HG02884 (cell line): ENCODE measurements at regions not wholly inside any gene's neighbourhood (a gene's known extent, or its start where the extent isn't known, plus 50 kb on each side); places are given as distances from the start of the nearest gene placed in this dataset.
A peak's percentile ranks its signal among the peaks of the same experiment; 100 is the strongest.

ENCODE experiments used
- ATAC-seq: cut with Tn5 transposase; IDR thresholded peaks from one replicate; pipeline ENCODE4 v1.9.1; 2021; ENCODE audit warnings: mild to moderate bottlenecking, moderate library complexity; ENCODE audit not compliant: unreplicated experiment

DNA sequence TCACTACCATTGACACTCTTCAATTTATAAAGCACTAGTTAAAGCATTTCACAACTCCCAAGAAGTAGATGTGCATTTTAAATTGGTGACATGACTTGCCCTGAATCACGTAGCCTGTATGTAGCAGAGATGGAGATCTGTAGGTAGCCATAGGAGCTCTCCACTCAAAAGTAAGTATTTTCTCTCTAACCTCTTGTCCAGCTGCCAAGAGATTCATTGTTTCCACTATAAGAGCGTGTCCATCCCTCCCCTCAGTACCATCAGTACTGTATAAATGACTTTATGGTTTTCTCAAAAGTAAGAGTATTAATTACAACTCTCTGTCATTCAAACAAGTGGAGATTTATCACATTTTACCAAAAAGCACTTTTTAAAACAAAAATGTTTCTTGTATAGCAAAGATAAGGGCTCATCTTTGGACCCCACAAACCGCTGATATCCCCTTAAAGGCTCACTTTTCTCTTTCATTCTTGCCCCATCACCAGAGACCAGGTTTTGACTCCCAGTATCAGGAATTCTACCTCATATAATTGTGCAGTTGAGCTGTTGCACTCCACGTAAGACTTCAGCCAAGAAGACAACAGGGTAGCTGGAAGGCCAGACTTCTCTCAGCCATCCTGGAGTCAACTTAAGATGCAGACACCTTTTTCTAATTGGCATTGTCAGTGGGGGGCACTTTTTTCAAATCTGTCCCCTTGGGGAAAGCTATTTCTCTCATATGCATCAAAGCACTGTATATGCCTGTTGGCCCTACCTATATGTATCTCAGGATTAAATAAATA, 78.0 kb upstream of the GALNT5 start:
- no peak for ATAC-seq

DNA sequence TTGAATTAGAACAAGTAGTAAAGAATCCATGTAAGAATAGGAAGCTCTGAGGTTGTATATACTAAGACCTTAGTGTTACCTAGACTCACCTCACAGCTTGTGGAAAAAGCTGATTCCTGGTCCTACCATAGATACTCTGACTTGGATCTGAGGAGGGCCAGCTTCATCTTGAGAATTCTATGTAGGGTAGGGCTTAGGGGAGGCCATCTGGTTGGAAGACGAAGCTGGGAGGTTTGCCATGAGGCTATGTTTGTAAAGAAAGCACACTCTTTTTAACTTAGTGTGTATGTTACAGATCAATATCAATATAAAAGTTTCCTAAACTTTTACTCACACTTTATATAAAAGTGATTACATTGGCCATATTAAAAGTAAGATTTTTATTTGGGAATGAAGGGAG, 77.1 kb upstream of the GALNT5 start:
- ATAC-seq, result no peak

DNA sequence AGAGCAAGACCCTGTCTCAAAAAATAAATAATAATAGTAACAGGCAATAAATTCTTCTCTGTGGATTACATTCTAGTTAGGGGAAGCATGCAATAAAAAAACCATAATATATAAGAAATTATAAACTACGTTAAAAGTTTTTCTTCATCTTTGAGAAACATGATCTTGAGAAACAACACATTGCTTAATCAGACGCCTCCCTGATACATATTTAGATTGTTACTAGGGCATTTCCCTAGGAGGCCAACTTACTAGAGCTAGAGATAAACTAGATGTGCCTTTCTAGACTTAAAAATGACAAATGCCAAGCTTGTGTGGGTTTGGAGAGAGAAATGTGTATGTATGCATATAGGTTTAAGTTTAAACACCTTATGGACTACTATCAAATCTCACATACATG, 76.3 kb upstream of the GALNT5 start:
- ATAC-seq, result no peak

DNA sequence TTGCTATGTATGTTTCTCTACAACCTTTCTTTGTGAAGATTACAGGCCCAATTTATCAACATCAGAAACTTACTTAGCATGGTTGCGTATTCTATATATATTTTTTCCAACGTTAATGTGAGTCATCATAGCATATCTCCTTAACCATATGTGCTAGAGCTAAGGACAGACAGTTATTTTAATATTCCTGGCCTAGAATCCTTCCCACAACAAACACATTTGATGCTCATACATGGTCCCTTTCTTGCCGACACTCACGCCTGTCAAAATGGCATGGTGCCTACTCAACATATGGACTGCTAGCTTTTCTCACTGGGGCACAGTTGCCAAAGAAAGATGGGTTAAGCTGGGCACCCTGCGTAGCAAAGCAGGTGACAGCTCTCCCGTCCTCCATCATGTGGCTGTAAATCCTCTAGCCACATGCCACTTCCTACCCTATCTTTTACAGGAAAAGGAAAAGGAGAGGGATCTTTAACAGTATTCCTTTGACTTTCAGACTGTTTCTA, 75.2 kb upstream of the GALNT5 start:
- ATAC-seq, result no peak

DNA sequence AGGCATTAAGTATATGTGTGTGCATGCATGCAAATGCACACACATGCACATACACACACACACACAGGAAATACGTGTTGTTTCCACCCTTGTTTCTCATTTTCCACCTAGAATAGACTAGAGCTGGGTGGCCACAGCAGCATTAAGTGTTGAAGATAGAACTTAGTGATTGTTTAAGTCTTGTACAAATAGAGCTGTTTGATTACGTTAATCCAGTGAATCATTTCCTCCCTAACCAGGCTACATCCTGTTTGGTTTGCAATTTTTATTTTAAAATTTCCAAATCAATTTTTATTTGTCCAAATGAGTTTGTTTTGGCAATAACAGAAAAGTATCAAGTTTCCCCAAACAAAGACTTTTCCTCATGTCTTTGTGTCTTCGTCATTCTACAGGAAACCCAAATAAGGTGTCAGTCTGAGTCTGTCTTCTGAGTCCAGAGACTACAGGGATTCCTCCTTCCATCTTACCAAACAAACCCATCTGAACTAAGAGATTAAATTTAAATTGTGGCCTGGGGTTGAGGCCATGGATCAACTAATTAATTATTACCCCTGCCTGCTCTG, 74.6 kb upstream of the GALNT5 start:
- ATAC-seq, result no peak

DNA sequence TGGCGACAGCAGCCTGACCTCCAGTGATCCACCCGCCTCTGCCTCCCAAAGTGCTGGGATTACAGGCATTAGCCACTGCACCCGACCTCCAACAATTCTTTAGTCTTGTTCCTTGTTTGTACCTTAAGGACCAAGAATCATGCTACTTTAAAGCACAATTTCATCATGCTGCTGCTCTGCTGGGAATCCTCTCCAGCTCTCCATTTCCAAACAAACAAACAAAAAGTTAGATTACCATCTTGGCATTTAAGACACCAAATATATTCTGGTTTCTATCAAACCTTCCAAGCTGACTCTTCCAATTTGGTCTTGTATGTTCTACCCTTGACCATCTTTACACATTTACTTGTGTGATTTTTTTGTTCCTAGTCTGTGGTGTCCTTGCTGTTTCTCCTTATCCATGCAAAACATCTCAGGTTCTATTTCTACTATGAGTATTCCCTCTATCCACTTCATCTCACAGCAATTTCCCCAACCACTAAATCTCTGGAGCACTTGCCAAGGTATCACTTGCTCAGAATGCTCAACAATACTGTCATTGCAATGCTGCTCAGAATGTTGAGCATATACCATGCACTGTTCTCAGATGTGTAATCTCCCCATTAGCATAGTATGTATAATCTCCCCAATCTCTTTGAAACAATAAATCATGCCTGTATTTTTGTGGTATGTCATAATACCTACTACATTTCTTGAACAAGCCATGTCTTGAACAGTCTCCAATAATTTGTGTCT, 73.2 kb upstream of the GALNT5 start:
- ATAC-seq, result no peak

DNA sequence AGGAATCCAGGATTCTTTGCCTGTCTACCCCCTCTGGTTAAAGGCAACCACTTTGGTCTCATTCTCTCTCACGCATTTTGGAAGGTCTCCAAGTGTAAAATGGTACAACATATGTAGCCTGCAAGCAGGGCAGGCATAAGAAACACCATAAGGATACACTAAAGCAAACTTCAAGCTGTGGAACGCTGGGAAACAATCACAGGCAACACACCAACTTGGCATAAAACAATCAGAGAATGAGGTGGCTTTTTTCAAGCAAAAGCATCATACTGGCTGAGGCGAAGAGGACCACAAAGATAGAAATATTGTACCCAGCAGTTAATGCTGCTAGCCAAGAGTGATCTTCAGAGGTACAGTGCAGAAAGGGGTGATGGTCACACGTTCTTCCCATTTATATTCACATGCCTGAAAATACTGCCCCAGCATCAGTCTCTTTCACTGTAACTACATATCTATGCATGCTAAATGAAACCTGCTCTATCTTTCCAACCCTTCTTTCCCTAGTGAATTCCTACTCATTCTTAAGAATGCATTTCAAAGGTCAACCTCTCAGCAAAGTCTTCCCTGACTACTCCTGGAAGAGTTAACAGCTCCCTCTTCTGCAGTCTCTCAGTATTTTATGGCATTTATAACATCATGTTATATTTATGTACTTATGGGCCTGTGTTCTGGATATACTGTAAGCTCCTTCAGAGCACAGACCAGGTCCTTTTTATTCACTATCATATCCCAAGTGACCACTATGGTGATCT, 71.9 kb upstream of the GALNT5 start:
- ATAC-seq, result no peak

DNA sequence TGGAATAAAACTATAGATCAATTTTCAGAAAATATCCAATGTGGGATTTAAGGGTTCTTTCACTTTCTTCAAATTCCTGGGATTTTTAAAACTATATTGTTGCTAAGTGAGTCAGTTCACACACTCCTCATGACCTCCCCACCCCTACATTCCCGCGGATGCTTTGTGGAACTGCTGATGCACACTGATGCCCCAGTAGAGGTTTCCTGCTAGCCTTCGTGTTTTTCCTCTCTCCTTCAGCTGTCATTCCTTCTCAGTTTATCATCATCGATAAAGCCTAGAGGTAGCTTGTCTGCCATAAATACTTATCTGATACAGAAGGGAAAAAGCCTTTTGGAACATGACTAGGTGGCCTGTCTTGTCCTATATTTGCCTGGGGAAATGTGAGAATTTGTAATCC, 67.4 kb upstream of the GALNT5 start:
- ATAC-seq, result no peak

DNA sequence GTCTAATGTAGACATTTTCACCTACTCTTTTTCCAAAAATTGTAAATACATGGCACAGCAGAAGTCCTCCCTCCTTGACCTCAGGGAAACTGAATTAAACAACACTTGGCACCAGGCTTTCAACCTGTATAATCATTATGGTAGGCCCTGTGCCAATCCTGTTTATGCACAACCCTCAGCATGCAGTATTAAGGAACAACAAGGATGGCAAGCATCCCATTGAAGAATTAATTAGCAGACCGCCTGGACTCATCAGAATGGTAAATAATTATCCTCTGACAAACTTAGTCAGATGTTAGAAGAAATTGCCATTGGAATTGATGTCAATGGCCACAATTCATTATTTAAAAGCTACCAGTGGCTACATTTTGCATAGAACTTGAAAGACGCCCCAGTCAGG, 66.3 kb upstream of the GALNT5 start:
- no peak for ATAC-seq

DNA sequence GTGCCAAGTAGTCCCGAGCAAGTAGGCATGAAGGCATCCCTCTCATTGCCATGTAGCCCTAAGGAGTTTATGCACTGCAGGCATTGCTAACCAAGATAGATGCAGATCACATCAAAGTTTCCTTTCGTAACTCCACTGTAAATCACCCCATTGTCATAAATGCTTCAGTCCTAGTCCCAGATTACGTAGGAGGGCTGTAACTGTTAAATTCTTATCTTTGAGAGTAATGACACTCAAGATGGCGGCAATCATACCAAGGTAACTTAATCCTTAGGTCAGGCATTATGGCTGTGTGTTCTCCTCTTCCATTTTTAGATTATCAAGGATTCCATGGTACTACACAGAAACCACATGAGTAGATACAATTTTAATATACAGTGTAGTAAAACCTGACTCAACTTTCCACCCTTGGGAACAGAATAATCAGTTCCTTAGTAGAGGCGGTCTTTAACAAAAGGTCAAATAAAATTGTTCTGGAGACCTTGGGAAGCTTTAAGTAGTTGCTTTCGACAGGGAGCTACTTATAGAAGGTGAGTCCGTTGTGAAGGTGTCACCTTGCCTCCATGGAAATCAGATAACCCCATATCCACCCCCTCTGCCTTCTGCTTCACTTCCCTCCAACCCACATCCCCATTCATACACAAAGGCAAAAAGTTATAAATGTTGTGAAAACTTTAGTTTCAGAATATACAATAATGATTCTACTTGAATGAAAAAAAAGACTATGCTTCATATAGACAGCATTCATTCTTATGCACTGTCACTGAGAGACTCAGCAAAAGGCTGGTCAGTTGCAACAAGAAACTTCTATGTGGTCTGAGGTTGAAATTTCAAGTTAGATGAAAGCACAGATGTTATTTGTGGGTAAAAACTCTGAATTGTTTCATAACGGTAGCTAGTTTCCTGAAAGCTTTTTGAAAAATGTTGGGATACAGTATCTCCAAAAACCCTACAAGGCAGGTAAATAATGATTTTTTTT, 64.8 kb upstream of the GALNT5 start:
- ATAC-seq, result peak; percentile 73

DNA sequence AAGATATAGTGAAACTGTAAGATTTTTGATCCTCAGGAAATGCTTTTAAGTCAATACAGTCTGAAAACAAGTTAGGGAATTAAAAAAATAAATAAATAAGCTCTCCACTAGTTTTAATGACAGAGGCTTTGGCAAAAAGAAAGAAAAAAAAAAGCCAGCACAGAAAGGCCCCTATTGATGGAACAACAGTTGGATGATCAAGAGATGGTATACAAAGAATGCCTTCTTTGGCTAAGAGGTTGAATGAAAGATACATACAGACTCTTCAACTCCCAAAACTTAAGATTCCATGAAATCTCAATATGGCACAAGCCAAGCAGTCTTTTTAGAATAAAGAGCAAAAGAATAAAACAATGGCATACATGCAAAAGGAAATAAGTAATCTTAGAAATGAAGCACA, 64.0 kb upstream of the GALNT5 start:
- ATAC-seq, result no peak

DNA sequence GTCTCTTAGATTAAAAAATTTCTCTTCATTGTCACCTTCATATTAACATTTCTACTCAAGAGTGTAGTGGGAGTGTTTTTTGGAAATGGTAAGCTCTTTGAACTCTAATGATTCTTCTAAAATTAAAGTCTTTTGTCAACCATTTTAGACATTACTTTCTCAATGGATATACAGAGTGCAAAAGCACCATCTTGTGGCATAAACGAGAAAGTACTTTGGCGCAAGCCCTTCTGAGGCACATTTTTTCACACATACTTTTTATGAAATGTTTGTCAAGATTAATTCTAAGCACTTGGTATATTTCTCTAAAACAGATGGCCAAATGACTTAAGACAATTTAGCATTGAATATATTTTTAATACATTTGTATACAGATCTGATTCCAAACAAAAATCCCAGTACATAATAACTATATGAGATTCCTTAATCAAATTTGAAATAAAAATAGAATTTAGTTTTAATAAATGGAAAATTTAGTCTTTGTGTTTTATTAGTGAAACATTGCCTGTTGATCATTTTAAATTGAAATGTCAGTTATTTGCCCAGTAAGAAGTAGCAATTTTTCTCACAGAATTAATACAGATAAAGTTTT, 63.3 kb upstream of the GALNT5 start:
- ATAC-seq, result peak; percentile 55

DNA sequence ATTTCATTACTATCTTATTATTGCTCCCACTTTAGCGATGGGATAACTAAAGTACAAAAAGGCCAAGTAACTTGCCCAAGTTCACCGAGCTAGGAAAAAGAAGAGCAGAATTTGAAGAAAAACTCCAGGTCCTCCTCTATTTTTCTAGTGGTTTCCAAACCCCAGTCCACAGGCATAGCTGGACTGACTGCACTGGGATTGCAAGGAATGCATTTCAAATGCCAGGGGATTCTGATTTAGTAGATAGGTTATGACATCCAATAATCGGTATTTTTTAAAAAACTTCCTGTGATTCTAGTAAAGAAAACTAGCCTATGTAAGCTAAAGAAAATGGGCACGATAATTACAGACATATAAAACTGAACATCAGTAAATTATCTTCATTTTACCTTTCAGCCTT, 62.7 kb upstream of the GALNT5 start:
- no peak for ATAC-seq

DNA sequence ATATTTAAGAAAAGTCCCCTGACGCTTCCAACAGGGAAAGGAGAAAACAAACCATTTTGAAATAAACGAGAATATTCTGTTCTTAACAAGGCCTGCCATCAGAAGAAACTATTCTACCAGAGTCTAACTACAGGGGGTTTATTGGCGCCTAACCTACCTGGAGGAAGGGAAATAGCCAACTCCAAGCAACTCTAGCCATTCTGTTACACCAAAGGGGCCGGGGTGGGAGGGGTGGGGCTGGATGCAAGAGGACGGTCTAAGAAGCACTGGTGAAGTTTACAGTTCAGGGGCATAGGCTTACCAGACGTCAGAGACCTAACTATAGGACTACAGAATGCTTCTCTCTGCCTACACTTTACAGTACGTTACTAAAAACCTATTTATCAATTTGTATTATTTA, 60.5 kb upstream of the GALNT5 start:
- ATAC-seq, result no peak

DNA sequence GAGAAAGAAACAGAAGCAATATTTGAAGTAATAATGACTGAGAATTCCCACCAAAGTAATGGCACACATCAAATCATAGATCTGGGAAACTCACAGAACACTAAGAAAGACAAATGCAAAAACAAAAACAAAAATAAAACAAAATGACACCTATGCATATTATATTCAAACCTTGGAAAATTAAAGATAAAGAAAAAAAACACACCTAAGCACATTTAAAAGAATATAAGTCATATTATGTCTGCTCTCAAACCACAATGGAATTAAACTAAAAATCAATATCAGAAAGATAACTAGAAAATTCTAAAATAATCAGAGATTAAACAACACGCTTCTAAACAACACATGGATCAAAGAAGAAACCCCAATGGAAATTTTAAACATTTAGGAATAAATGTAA, 59.7 kb upstream of the GALNT5 start:
- no peak for ATAC-seq

DNA sequence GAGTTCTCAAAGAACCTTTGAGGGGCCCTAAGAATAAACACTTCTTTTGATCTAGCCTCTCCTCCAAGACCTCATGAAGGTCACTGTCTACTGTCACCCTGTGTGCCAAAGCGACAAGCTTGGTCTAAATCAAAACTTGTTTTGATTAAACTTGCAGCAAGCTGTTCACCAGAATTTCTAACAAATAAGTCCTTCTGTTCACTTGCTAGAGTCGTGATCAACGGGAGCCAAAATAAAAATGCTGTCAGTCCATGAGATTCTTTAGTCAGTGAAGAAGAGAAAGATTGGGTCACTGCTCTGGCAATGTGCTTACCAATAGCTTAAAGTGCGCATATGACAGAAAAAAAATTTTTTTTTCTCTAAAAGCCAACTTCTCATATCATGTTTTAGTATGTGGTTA, 53.9 kb upstream of the GALNT5 start:
- ATAC-seq, result no peak

DNA sequence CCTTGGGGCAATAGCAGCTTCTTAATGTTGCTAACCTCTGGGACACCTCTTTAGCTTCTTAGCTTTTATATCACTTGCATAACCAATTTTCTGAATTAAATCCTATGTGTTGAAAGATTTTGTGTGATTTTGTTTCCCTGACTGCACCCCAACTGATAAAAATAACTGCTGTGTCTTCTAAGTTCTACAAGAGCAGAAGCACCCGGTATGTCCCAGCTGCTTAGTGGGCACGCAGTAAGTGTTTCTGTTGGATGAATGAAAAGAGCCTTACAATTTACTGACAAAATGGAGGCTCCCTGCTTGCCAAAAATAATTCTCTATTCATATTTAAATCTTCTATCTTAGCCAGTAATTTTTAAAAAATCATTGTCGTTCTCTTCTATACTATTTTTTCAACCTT, 53.1 kb upstream of the GALNT5 start:
- ATAC-seq, result no peak

DNA sequence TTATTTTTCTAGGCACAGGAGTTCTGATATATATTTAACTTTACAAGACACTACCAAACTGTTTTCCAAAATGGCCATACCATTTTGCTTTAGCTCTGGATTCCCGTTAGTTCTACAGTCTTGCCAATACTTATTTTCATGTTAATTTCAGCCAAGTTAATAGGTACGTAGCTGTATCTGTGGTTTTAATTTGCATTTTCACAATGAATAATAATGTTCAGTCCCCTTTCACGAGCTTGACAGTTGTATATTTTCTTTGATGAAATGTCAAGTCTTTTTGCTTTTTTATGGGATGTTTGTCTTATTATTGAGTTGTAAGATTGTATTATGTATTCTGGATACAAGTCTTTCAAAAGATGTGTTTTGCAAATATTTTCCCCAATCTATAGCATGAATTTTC, 50.6 kb upstream of the GALNT5 start:
- ATAC-seq, result no peak
